Smooth muscle cell (in vitro differentiated cells): ENCODE measurements at regions not wholly inside any gene's neighbourhood (a gene's known extent, or its start where the extent isn't known, plus 50 kb on each side); places are given as distances from the start of the nearest gene placed in this dataset.

Source experiments
- DNase-seq: peaks from one replicate; lab custom pipeline; 2025; ENCODE audit not compliant: unreplicated experiment; lab: John Stamatoyannopoulos, UW
- H2AFZ ChIP-seq: fragments of 200-600 bp; sonication (generic); 2 replicates; pipeline ENCODE4 v1.6.0; 2016; ENCODE audit warnings: antibody characterized with exemption, low read depth, mild to moderate bottlenecking
- H3F3A ChIP-seq: fragments of 200-600 bp; sonication (generic); 2 replicates; pipeline ENCODE4 v1.6.0; 2017; ENCODE audit warnings: antibody characterized with exemption, low read depth
- H3K27ac ChIP-seq: fragments of 200-600 bp; sonication (generic); 2 replicates; pipeline ENCODE4 v1.5.1; 2016; ENCODE audit warnings: low read depth, mild to moderate bottlenecking
- H3K27me3 ChIP-seq: fragments of 200-600 bp; sonication (generic); 2 replicates; pipeline ENCODE4 v1.6.1; 2016; ENCODE audit warnings: low read depth, mild to moderate bottlenecking
- H3K36me3 ChIP-seq: fragments of 200-600 bp; sonication (generic); 2 replicates; pipeline ENCODE4 v1.5.1; 2016; ENCODE audit warnings: low read depth
- H3K4me1 ChIP-seq: fragments of 200-600 bp; sonication (generic); 2 replicates; pipeline ENCODE4 v1.5.1; 2016; ENCODE audit warnings: low read depth
- H3K4me2 ChIP-seq: fragments of 200-600 bp; sonication (generic); 2 replicates; pipeline ENCODE4 v1.6.0; 2016; ENCODE audit warnings: mild to moderate bottlenecking
- H3K4me3 ChIP-seq: fragments of 200-600 bp; sonication (generic); 2 replicates; pipeline ENCODE4 v1.5.1; 2016; ENCODE audit warnings: mild to moderate bottlenecking
- H3K79me2 ChIP-seq: fragments of 200-600 bp; sonication (generic); 2 replicates; pipeline ENCODE4 v1.6.0; 2016; ENCODE audit warnings: low read depth, mild to moderate bottlenecking
- H3K9ac ChIP-seq: fragments of 200-600 bp; sonication (generic); 2 replicates; pipeline ENCODE4 v1.6.0; 2016; ENCODE audit warnings: low read depth
- H3K9me3 ChIP-seq: fragments of 200-600 bp; sonication (generic); replicated peaks from 2 replicates; pipeline ENCODE4 v1.5.1; 2016; ENCODE audit warnings: low read depth
- H4K20me1 ChIP-seq: fragments of 200-600 bp; sonication (generic); 2 replicates; pipeline ENCODE4 v1.6.0; 2016; ENCODE audit warnings: low read depth
- CTCF ChIP-seq: fragments of 200-600 bp; sonication (generic); IDR thresholded peaks from 2 replicates; pipeline ENCODE4 v1.5.1; 2017; ENCODE audit warnings: borderline replicate concordance, mild to moderate bottlenecking, antibody characterized with exemption; ENCODE audit not compliant: insufficient read depth, poor library complexity, severe bottlenecking
- WGBS: methylation state at CpG from one replicate; pipeline ENCODE4 v1.1.7; 2016; ENCODE audit warnings: low lambda C conversion rate; 5-methylcytosine and 5-hydroxymethylcytosine counted together

DNA sequence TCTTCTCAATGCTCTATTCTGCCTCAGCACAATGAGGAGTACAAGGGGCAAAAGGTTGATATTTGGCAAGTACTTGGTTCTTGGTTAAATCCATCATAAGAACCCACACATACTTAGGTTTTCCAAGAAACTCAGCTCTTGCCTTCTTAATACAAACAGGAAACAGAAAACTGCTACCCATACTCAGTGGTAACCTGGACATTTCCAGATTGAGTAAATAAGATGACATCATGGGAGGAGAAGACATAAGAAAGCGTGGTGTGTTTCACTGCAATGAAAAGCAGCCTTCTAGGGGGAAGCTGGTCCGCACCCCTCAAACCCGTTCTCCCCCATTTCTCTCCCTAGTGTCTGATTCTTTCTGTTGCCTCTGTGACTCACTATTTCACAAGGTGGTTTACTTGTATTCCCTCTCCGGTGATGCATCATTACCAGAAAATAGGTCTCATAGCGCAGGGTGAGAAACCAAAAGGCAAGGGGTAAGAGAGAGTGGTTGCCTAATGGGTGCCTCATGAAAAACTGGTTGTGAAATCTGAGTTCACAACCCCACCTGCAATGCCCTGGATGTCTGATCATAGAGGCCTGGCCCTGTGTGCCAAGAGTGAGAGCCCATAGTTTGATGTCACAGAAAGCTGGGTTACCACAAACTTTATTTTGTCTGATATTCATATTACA, 326.5 kb upstream of the TBX3 start:
- WGBS = 59% methylated on average over 5 of the region's 5 CpGs
- peak overlapping the region; percentile 47 for H3K4me2 ChIP-seq
- TF ChIP-seq CTCF = no peak
- no peaks in the 10 kb centered on the region for H3K9me3 ChIP-seq
- H3K79me2 ChIP-seq = no peaks in the 10 kb centered on the region
- no peak overlapping the region for H3K4me3 ChIP-seq
- H3K27me3 ChIP-seq = no peaks in the 10 kb centered on the region
- H3K9ac ChIP-seq = no peak overlapping the region
- DNase-seq = no peak
- peaks cover 14% of the 10 kb centered on the region for H3F3A ChIP-seq
- H3K36me3 ChIP-seq = no peaks in the 10 kb centered on the region
- no peaks in the 10 kb centered on the region for H3K4me1 ChIP-seq
- no peaks in the 10 kb centered on the region for H4K20me1 ChIP-seq
- no peak overlapping the region for H2AFZ ChIP-seq
- H3K27ac ChIP-seq = peak overlapping the region; percentile 37

DNA sequence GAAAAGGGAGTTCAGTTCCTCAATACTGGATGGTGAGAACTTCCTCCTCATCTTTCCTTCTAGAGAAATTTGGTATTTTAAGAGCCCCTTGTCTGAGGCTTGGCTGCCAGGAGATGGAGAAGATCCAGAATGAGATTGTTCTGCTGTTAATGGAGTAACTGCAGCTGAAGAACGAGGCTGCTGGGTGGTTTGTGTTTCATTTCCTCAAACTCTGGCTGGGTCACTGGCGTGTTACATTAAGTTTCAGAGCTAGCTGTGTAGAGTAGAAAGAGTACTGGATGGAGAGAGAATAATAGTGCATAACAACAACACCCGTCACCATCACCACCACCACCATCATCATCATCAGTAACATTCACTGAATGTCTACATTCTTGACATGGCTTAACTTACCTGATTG, 325.0 kb upstream of the TBX3 start:
- H3K4me3 ChIP-seq = no peak overlapping the region
- H2AFZ ChIP-seq = no peak overlapping the region
- no peaks in the 10 kb centered on the region for H3K4me1 ChIP-seq
- TF ChIP-seq CTCF = no peak
- H3F3A ChIP-seq = peaks cover 8% of the 10 kb centered on the region
- no peak overlapping the region for H3K9ac ChIP-seq
- H3K9me3 ChIP-seq = no peaks in the 10 kb centered on the region
- H3K79me2 ChIP-seq = no peaks in the 10 kb centered on the region
- no peaks in the 10 kb centered on the region for H3K27me3 ChIP-seq
- DNase-seq = no peak
- 74% methylated on average over 3 of the region's 3 CpGs for WGBS
- H4K20me1 ChIP-seq = no peaks in the 10 kb centered on the region
- H3K4me2 ChIP-seq = no peak overlapping the region
- no peaks in the 10 kb centered on the region for H3K36me3 ChIP-seq
- no peak overlapping the region for H3K27ac ChIP-seq

- Histone ChIP-seq H3K36me3 (no peaks in the 10 kb centered on the region), H3K4me1 (peaks cover 3% of the 10 kb centered on the region), H4K20me1 (no peaks in the 10 kb centered on the region), H3K27ac (no peak overlapping the region), H2AFZ (no peak overlapping the region), H3K79me2 (no peaks in the 10 kb centered on the region), H3K27me3 (no peaks in the 10 kb centered on the region), H3K9ac (no peak overlapping the region), H3K9me3 (no peaks in the 10 kb centered on the region), H3K4me3 (no peak overlapping the region), H3F3A (no peaks in the 10 kb centered on the region), H3K4me2 (no peak overlapping the region)
- TF ChIP-seq CTCF = no peak
- no peak for DNase-seq
- 82% methylated on average over 6 of the region's 6 CpGs for WGBS
Measured at GRCh38 chr12:115004470-115005146, 320.6 kb upstream of the TBX3 start.

DNA sequence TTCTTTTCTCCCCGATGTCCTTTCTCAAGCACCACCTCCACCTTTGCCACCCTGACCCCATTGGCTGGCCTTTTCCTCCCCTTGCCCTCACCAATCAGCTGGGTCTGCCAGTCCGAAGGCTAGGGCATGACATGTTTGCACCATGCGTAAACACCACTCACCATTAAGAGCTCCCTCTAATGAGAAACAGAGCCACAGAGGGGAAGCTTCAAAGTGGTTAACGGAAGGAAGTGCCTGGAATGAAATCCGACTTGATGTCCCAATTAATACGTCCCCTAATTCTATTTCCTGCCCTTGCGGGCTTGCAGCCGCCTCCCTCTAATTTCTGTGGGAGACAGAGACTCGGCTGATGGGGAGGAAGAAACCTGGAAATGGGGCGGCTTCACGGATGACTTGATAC, 318.5 kb upstream of the TBX3 start:
- Histone ChIP-seq H3K36me3 (no peaks in the 10 kb centered on the region), H3K79me2 (no peaks in the 10 kb centered on the region), H3K9ac (no peak overlapping the region), H3K9me3 (no peaks in the 10 kb centered on the region), H4K20me1 (no peaks in the 10 kb centered on the region), H3K4me1 (peaks cover 3% of the 10 kb centered on the region), H3K4me3 (no peak overlapping the region), H2AFZ (no peak overlapping the region), H3K4me2 (no peak overlapping the region), H3K27me3 (no peaks in the 10 kb centered on the region), H3F3A (no peaks in the 10 kb centered on the region), H3K27ac (no peak overlapping the region)
- no peak for TF ChIP-seq CTCF
- WGBS = 55% methylated on average over 11 of the region's 11 CpGs
- DNase-seq = no peak
